IPS-NIHi7 (cell line): ENCODE measurements at regions not wholly inside any gene's neighbourhood (a gene's known extent, or its start where the extent isn't known, plus 50 kb on each side); places are given as distances from the start of the nearest gene placed in this dataset.

Experiments used
- DNase-seq: peaks from one replicate; pipeline ENCODE4 v3.0.0; 2012; ENCODE audit warnings: mixed read lengths; ENCODE audit errors: extremely low spot score

GRCh38 chr11:12315024-12315423 is 62.3 kb upstream of the PARVA start:
- DNase-seq, result no peak

GRCh38 chr11:12316432-12316831 is 60.9 kb upstream of the PARVA start:
- no peak for DNase-seq

- no peak for DNase-seq
These were observed 58.5 kb upstream of the PARVA start for GRCh38 chr11:12318791-12319438.

- DNase-seq, result peak; percentile 28
These were observed 57.9 kb upstream of the PARVA start for GRCh38 chr11:12319461-12319951.

GRCh38 chr11:12319988-12320387 is 57.4 kb upstream of the PARVA start:
- DNase-seq, result no peak

- DNase-seq, result no peak
These were observed 56.0 kb upstream of the PARVA start for GRCh38 chr11:12321217-12321937.

GRCh38 chr11:12324585-12324984 is 52.8 kb upstream of the PARVA start:
- no peak for DNase-seq
